K562 (cell line): ENCODE measurements at regions not wholly inside any gene's neighbourhood (a gene's known extent, or its start where the extent isn't known, plus 50 kb on each side); places are given as distances from the start of the nearest gene placed in this dataset.

Source experiments
- ATAC-seq: fragments of 200-7000 bp; cut with Tn5 transposase; 3 replicates; pipeline ENCODE4 v1.9.1; 2020; ENCODE audit warnings: moderate library complexity
- BruUV-seq: library from RNA; stranded (reverse); fragments of 400-500 nt; replicated peaks from 2 replicates; lab custom pipeline; 2021; lab: Mats Ljungman, UMichigan
- CTCF ChIA-PET: fragments of 300-600 bp; formaldehyde crosslinking; extraction: SDS; loops from one replicate; lab custom pipeline; 2021; ENCODE audit warnings: low intra/inter-chr PET ratio; lab: Yijun Ruan, JAX
- POLR2A ChIA-PET: fragments of 300-600, 350-650 bp; sonication (Branson Sonifier 250); formaldehyde crosslinking; extraction: SDS; loops from one replicate; lab custom pipeline; 2021; ENCODE audit warnings: antibody characterized with exemption, inconsistent platforms; lab: Yijun Ruan, JAX
- DNase-seq, 4 experiments: peaks; one replicate each; pipeline versions ENCODE4 v3.0.0 to v3.0.0-alpha.2; 2011 to 2018; ENCODE audit warnings: low spot score in 3 of 4, mixed read lengths in 3 of 4; ENCODE audit errors: extremely low read depth in 1 of 4
- FAIRE-seq: peaks from 2 replicates; lab custom pipeline; 2011; peaks lifted over from hg19 to GRCh38; lab: Jason Lieb, UNC
- H2AFZ ChIP-seq: 2 replicates; pipeline ENCODE4 v1.6.0; 2011; ENCODE audit warnings: low read depth, low read length, control low read depth, inconsistent platforms
- H3K27ac ChIP-seq: fragments of 200-600 bp; 3 replicates; pipeline ENCODE4 v1.8.0; 2011; ENCODE audit warnings: low read depth, mild to moderate bottlenecking, control low read depth, inconsistent platforms, low read length, moderate library complexity, mixed read lengths; ENCODE audit errors: extremely low read depth
- H3K27me3 ChIP-seq, 2 experiments: fragments of 300-600 bp in 1 of 2; 2 replicates in 1 of 2; 3 replicates in 1 of 2; pipeline versions ENCODE4 v1.6.0 to v1.8.0; 2011; ENCODE audit warnings: inconsistent platforms in 2 of 2, low read length in 2 of 2, mild to moderate bottlenecking in 1 of 2, mixed read lengths in 1 of 2, moderate library complexity in 1 of 2; ENCODE audit not compliant: control insufficient read depth in 2 of 2, insufficient read depth in 2 of 2
- H3K36me3 ChIP-seq: fragments of 300-600 bp; 3 replicates; pipeline ENCODE4 v1.8.0; 2011; ENCODE audit warnings: mild to moderate bottlenecking, low read length, inconsistent platforms; ENCODE audit not compliant: control insufficient read depth, insufficient read depth
- H3K4me1 ChIP-seq, 2 experiments: fragments of 200-600 bp in 1 of 2; replicated peaks in 1 of 2; 2 replicates in 1 of 2; 3 replicates in 1 of 2; pipeline versions ENCODE4 v1.5.1 to v1.8.0; 2011; ENCODE audit warnings: inconsistent platforms in 2 of 2, low read length in 2 of 2, mild to moderate bottlenecking in 1 of 2, mixed read lengths in 1 of 2, moderate library complexity in 1 of 2; ENCODE audit not compliant: control insufficient read depth in 2 of 2, insufficient read depth in 2 of 2
- H3K4me2 ChIP-seq: 2 replicates; pipeline ENCODE4 v1.6.1; 2011; ENCODE audit warnings: low read length, control low read depth, inconsistent platforms, mixed read lengths; ENCODE audit not compliant: insufficient read depth
- H3K4me3 ChIP-seq: fragments of 200-600 bp; sonication (generic), shearing (Covaris generic); 2 replicates; pipeline ENCODE4 v1.5.1; 2016; ENCODE audit warnings: control low read depth, inconsistent platforms
- H3K79me2 ChIP-seq: fragments of 200-600 bp; 3 replicates; pipeline ENCODE4 v1.8.0; 2011; ENCODE audit warnings: low read length, inconsistent platforms; ENCODE audit not compliant: control insufficient read depth, insufficient read depth
- H3K9ac ChIP-seq, 2 experiments: 2 replicates each; pipeline versions ENCODE4 v1.6.0 to v1.6.1; 2011; ENCODE audit warnings: low read depth in 2 of 2, low read length in 2 of 2, control low read depth in 1 of 2, inconsistent platforms in 1 of 2, mild to moderate bottlenecking in 1 of 2, mixed read lengths in 1 of 2; ENCODE audit not compliant: insufficient read depth in 1 of 2
- H3K9me1 ChIP-seq: one replicate; pipeline ENCODE4 v1.6.0; 2011; ENCODE audit warnings: inconsistent platforms, mild to moderate bottlenecking, low read length, moderate library complexity; ENCODE audit not compliant: control insufficient read depth, insufficient read depth
- H3K9me3 ChIP-seq: replicated peaks from 2 replicates; pipeline ENCODE4 v1.5.1; 2011; ENCODE audit warnings: low read depth, low read length, inconsistent platforms; ENCODE audit not compliant: control insufficient read depth, insufficient read depth
- H4K20me1 ChIP-seq: replicated peaks from 2 replicates; pipeline ENCODE4 v1.6.1; 2011; ENCODE audit warnings: low read length, inconsistent platforms, mixed read lengths; ENCODE audit not compliant: control insufficient read depth, insufficient read depth
- BHLHE40 ChIP-seq: IDR thresholded peaks from 2 replicates; pipeline ENCODE4 v1.6.1; 2011; ENCODE audit warnings: low read length, improper control_type of control experiment
- BRD9 ChIP-seq: fragments of 450-650 bp; IDR thresholded peaks from 2 replicates; pipeline ENCODE4 v1.6.1; 2018; ENCODE audit warnings: low read depth; ENCODE audit not compliant: partially characterized antibody
- CBX8 ChIP-seq: fragments of 200-600 bp; sonication (generic); IDR thresholded peaks from 2 replicates; pipeline ENCODE4 v1.6.1; 2012; ENCODE audit warnings: borderline replicate concordance, mixed run types, low read depth, mild to moderate bottlenecking, moderate library complexity, mixed read lengths, low read length, control low read depth, inconsistent platforms; ENCODE audit not compliant: poor library complexity, severe bottlenecking; ENCODE audit errors: extremely low read depth
- DDX20 ChIP-seq: fragments of 450-650 bp; IDR thresholded peaks from 2 replicates; pipeline ENCODE4 v1.6.1; 2016; ENCODE audit warnings: missing genetic modification characterization, low read depth, mild to moderate bottlenecking, missing compliant biosample characterization, moderate library complexity
- ESRRA ChIP-seq: fragments of 450-650 bp; IDR thresholded peaks from 2 replicates; pipeline ENCODE4 v1.6.1; 2014; ENCODE audit warnings: low read depth, mild to moderate bottlenecking, moderate library complexity, borderline replicate concordance
- GABPB1 ChIP-seq: sonication (generic); formaldehyde crosslinking; IDR thresholded peaks from 2 replicates; pipeline ENCODE4 v1.8.0; 2022; ENCODE audit warnings: mild to moderate bottlenecking, missing genetic modification reagents
- GTF3C2 ChIP-seq: IDR thresholded peaks from 3 replicates; pipeline ENCODE4 v1.6.1; 2011; ENCODE audit warnings: borderline replicate concordance, mild to moderate bottlenecking, moderate library complexity; ENCODE audit not compliant: insufficient read length; ENCODE audit errors: extremely low read depth
- HMG20A ChIP-seq: fragments of 450-650 bp; formaldehyde crosslinking; conservative IDR thresholded peaks from 2 replicates; pipeline ENCODE4 v1.4.0; 2020; ENCODE audit warnings: mild to moderate bottlenecking, mixed read lengths
- ILF3 ChIP-seq: fragments of 450-650 bp; IDR thresholded peaks from 2 replicates; pipeline ENCODE4 v1.6.1; 2018; ENCODE audit warnings: antibody characterized with exemption, mild to moderate bottlenecking, moderate library complexity, borderline replicate concordance
- MTF1 ChIP-seq: fragments of 250-450 bp; sonication (Bioruptor Pico); IDR thresholded peaks from 2 replicates; pipeline ENCODE4 v1.9.0; 2021; ENCODE audit warnings: moderate library complexity, mild to moderate bottlenecking, inconsistent platforms, borderline replicate concordance
- MXD1 ChIP-seq: fragments of 250-450 bp; sonication (Bioruptor Pico); IDR thresholded peaks from 2 replicates; pipeline ENCODE4 v1.8.0; 2021; ENCODE audit warnings: borderline replicate concordance, mild to moderate bottlenecking, moderate library complexity; ENCODE audit not compliant: poor library complexity, severe bottlenecking
- NEUROD1 ChIP-seq: fragments of 150-350 bp; IDR thresholded peaks from 2 replicates; pipeline ENCODE4 v1.6.1; 2014; ENCODE audit warnings: borderline replicate concordance, low read length, low read depth; ENCODE audit not compliant: partially characterized antibody
- POLR2A ChIP-seq: fragments of 450-650 bp; conservative IDR thresholded peaks from 2 replicates; pipeline ENCODE4 v1.6.1; 2016
- POLR2G ChIP-seq: fragments of 200-400 bp; formaldehyde crosslinking; IDR thresholded peaks from 2 replicates; pipeline ENCODE4 v1.6.1; 2017; ENCODE audit warnings: low read depth, mild to moderate bottlenecking, antibody characterized with exemption, low read length, moderate library complexity
- RBM34 ChIP-seq: fragments of 200-400 bp; formaldehyde crosslinking; IDR thresholded peaks from 2 replicates; pipeline ENCODE4 v1.6.1; 2018; ENCODE audit warnings: low read length, borderline replicate concordance; ENCODE audit not compliant: insufficient read depth
- ZBTB34 ChIP-seq: fragments of 250-450 bp; sonication (Bioruptor Pico); IDR thresholded peaks from 2 replicates; pipeline ENCODE4 v1.8.0; 2021; ENCODE audit warnings: mild to moderate bottlenecking, moderate library complexity
- ZNF197 ChIP-seq: fragments of 200-800 bp; sonication (Bioruptor generic); IDR thresholded peaks from 2 replicates; pipeline ENCODE4 v1.6.1; 2016; ENCODE audit warnings: low read depth, missing genetic modification characterization, missing compliant biosample characterization
- ZNF445 ChIP-seq: fragments of 250-450 bp; sonication (Bioruptor Pico); IDR thresholded peaks from 2 replicates; pipeline ENCODE4 v1.4.0; 2020; ENCODE audit warnings: low read depth, mild to moderate bottlenecking, moderate library complexity
- ZNF583 ChIP-seq: fragments of 250-450 bp; sonication (Bioruptor Pico); IDR thresholded peaks from 2 replicates; pipeline ENCODE4 v1.4.0; 2020
- WGBS: fragments of 100-300 bp; shearing (Covaris generic); methylation state at CpG from one replicate; pipeline ENCODE4 v1.1.6; 2016; ENCODE audit warnings: low coverage, mixed read lengths; ENCODE audit not compliant: insufficient coverage; ENCODE audit errors: missing lambda C conversion rate; 5-methylcytosine and 5-hydroxymethylcytosine counted together
- in situ Hi-C: fragments of 300-500 bp; cut with MboI; formaldehyde crosslinking; loops from 4 replicates; pipeline ENCODE4 v1.15.0; 2018; ENCODE audit warnings: inconsistent platforms, mixed read lengths
- intact Hi-C: fragments of 100-400 bp; cut with micrococcal nuclease; formaldehyde crosslinking; loops from 2 replicates; pipeline ENCODE4 v1.14.2; 2022

- TF ChIP-seq NEUROD1 (no peak), HMG20A (CRISPR knock-in tag) (no peak), ZNF445 (CRISPR knock-in tag) (no peak), ZNF197 (no peak), MTF1 (no peak), DDX20 (tag) (no peak), MXD1 (CRISPR knock-in tag) (no peak), ZNF583 (CRISPR knock-in tag) (no peak), POLR2A (no peak), BRD9 (no peak)
- TF ChIP-seq, all 486 proteins: peak for 0
Observed at GRCh38 chr9:119453980-119454379, 84.7 kb upstream of the BRINP1 start (continued).

GRCh38 chr9:119453490-119453911 is 84.3 kb upstream of the BRINP1 start:
- Histone ChIP-seq H2AFZ (no peak overlapping the region), H4K20me1 (no peaks in the 10 kb centered on the region), H3K4me3 (no peak overlapping the region), H3K9me1 (no peaks in the 10 kb centered on the region), H3K9me3 (no peaks in the 10 kb centered on the region), H3K79me2 (no peaks in the 10 kb centered on the region), H3K27me3 (no peaks in the 10 kb centered on the region), H3K36me3 (no peaks in the 10 kb centered on the region), H3K27ac (no peak overlapping the region), H3K4me1 (no peaks in the 10 kb centered on the region), H3K9ac (no peak overlapping the region), H3K4me2 (no peak overlapping the region)
- WGBS: 0% methylated on average over 3 of the region's 3 CpGs
- POLR2A ChIA-PET: no interaction called here
- intact Hi-C loops (no loop called here), in situ Hi-C loops (no loop called here)
- BruUV-seq: no TSS peak
- CTCF ChIA-PET: no interaction called here
- no peak for ATAC-seq
- no peak for DNase-seq
- no peak for FAIRE-seq
- TF ChIP-seq ZBTB34 (CRISPR knock-in tag) (no peak), ESRRA (no peak), CBX8 (no peak), RBM34 (no peak), GABPB1 (CRISPR knock-in tag) (no peak), GTF3C2 (no peak), BHLHE40 (no peak), ILF3 (no peak), POLR2G (no peak)
